MM.1S (cell line): ENCODE measurements at regions not wholly inside any gene's neighbourhood (a gene's known extent, or its start where the extent isn't known, plus 50 kb on each side); places are given as distances from the start of the nearest gene placed in this dataset.

ENCODE experiments used
- DNase-seq: peaks from one replicate; pipeline ENCODE4 v3.0.0-alpha.2; 2015
- H2AFZ ChIP-seq: fragments of 300-600 bp; sonication (generic); 2 replicates; pipeline ENCODE4 v1.6.0; 2016; ENCODE audit warnings: antibody characterized with exemption, low read length
- H3F3A ChIP-seq: fragments of 300-600 bp; sonication (generic); 2 replicates; pipeline ENCODE4 v1.6.1; 2016; ENCODE audit warnings: mild to moderate bottlenecking, antibody characterized with exemption, low read length, moderate library complexity, mixed read lengths; ENCODE audit not compliant: insufficient read depth
- H3K27ac ChIP-seq: fragments of 300-600 bp; sonication (generic); 2 replicates; pipeline ENCODE4 v1.5.1; 2016; ENCODE audit warnings: mild to moderate bottlenecking, low read length
- H3K27me3 ChIP-seq: fragments of 300-600 bp; sonication (generic); replicated peaks from 2 replicates; pipeline ENCODE4 v1.6.0; 2016; ENCODE audit warnings: low read length; ENCODE audit not compliant: insufficient read depth
- H3K36me3 ChIP-seq: fragments of 300-600 bp; sonication (generic); replicated peaks from 2 replicates; pipeline ENCODE4 v1.6.1; 2016; ENCODE audit warnings: mild to moderate bottlenecking, low read length, mixed read lengths; ENCODE audit not compliant: insufficient read depth
- H3K4me1 ChIP-seq: fragments of 300-600 bp; sonication (generic); 2 replicates; pipeline ENCODE4 v1.6.1; 2016; ENCODE audit warnings: low read length, mixed read lengths
- H3K4me2 ChIP-seq: fragments of 300-600 bp; sonication (generic); 2 replicates; pipeline ENCODE4 v1.6.0; 2016; ENCODE audit warnings: low read depth, low read length
- H3K4me3 ChIP-seq: fragments of 300-600 bp; sonication (generic); 2 replicates; pipeline ENCODE4 v1.5.1; 2016; ENCODE audit warnings: low read length, mixed read lengths
- H3K79me2 ChIP-seq: fragments of 300-600 bp; sonication (generic); 2 replicates; pipeline ENCODE4 v1.6.1; 2016; ENCODE audit warnings: mixed run types, low read length, mixed read lengths
- H3K9ac ChIP-seq: fragments of 300-600 bp; sonication (generic); 2 replicates; pipeline ENCODE4 v1.6.1; 2016; ENCODE audit warnings: low read length, mixed read lengths
- H3K9me2 ChIP-seq: fragments of 300-600 bp; sonication (generic); replicated peaks from 2 replicates; pipeline ENCODE4 v1.6.1; 2016; ENCODE audit warnings: mild to moderate bottlenecking, low read length, mixed read lengths; ENCODE audit not compliant: insufficient read depth
- H3K9me3 ChIP-seq: fragments of 300-600 bp; sonication (generic); replicated peaks from 2 replicates; pipeline ENCODE4 v1.6.1; 2016; ENCODE audit warnings: mild to moderate bottlenecking, low read length, mixed read lengths; ENCODE audit not compliant: insufficient read depth
- H4K20me1 ChIP-seq: fragments of 300-600 bp; sonication (generic); 2 replicates; pipeline ENCODE4 v1.6.1; 2016; ENCODE audit warnings: mild to moderate bottlenecking, low read length, moderate library complexity, mixed read lengths; ENCODE audit not compliant: insufficient read depth
- EZH2 ChIP-seq: fragments of 300-600 bp; sonication (generic); optimal IDR thresholded peaks from 2 replicates; pipeline ENCODE3; 2017; ENCODE audit warnings: low read depth, mild to moderate bottlenecking, antibody characterized with exemption, low read length, mixed read lengths
- EZH2phosphoT487 ChIP-seq: fragments of 300-600 bp; sonication (generic); IDR thresholded peaks from 2 replicates; pipeline ENCODE4 v1.6.1; 2018; ENCODE audit warnings: antibody characterized with exemption, low read length
- TF ChIP-seq, protein P1 (sequence below): fragments of 300-600 bp; sonication (generic); IDR thresholded peaks from 2 replicates; pipeline ENCODE4 v1.5.1; 2016; ENCODE audit warnings: antibody characterized with exemption, low read length, mixed read lengths

DNA sequence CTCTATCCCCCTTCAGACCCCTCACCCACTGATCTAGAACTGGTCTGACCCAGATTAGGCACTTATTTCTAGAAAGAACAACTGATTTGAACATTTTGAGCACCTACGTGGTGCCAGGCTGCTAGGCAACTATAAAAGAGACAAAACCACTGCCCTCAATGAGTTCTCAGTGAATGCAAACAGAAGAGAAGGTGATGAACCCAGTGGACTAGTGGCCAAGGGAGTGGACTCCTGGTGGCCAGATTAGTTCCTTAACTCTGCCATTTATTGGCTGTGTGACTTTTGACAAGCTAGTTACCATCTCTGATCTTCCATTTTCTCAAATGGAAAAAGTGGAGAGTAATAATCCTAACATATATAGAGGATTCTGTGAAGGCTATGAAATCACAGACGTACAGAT is 259.1 kb upstream of the SALL1 start:
- no peak for DNase-seq
- Histone ChIP-seq H3K4me1 (no peaks in the 10 kb centered on the region), H3K4me3 (no peak overlapping the region), H4K20me1 (no peaks in the 10 kb centered on the region), H2AFZ (no peak overlapping the region), H3K4me2 (no peak overlapping the region), H3F3A (no peaks in the 10 kb centered on the region), H3K9me3 (no peaks in the 10 kb centered on the region), H3K27ac (no peak overlapping the region), H3K27me3 (no peaks in the 10 kb centered on the region), H3K9ac (no peak overlapping the region), H3K79me2 (no peaks in the 10 kb centered on the region), H3K36me3 (no peaks in the 10 kb centered on the region), H3K9me2 (no peaks in the 10 kb centered on the region)
- TF ChIP-seq EZH2phosphoT487 (no peak), EZH2 (no peak)
- TF ChIP-seq, protein P1, sequence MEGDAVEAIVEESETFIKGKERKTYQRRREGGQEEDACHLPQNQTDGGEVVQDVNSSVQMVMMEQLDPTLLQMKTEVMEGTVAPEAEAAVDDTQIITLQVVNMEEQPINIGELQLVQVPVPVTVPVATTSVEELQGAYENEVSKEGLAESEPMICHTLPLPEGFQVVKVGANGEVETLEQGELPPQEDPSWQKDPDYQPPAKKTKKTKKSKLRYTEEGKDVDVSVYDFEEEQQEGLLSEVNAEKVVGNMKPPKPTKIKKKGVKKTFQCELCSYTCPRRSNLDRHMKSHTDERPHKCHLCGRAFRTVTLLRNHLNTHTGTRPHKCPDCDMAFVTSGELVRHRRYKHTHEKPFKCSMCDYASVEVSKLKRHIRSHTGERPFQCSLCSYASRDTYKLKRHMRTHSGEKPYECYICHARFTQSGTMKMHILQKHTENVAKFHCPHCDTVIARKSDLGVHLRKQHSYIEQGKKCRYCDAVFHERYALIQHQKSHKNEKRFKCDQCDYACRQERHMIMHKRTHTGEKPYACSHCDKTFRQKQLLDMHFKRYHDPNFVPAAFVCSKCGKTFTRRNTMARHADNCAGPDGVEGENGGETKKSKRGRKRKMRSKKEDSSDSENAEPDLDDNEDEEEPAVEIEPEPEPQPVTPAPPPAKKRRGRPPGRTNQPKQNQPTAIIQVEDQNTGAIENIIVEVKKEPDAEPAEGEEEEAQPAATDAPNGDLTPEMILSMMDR: no peak

DNA sequence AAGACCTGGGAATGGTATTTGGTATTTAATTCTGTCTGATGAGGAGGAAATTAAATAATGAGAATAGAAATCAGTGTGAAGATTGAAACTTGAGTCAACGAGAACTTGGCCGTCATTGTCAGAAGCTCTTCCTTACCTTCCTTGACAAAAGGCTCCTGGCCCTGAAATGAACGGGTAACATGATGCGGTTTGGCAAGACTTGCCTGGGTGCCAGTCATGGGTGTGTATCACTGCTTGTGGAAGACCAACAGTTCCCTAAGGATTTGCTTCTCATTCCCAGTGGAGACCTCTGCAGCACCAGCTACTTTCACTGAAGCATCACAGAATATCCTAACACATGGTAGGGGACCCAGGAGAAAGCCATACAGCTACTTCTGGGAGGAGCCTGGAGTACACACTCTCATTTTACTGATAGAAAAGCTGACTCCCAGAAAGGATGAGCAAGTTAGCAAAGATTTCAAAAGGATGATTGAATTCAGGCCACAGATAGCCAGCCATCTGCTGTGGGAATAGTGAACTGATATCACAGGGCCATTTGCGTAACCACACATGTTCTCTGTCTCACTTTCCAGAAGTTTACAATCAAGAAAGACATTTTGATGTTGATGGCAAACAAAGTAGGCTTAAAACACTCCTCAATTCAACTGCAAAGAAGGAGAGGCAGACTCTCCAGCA is 258.1 kb upstream of the SALL1 start:
- Histone ChIP-seq H3K4me3 (no peak overlapping the region), H3K9me2 (no peaks in the 10 kb centered on the region), H3K9me3 (no peaks in the 10 kb centered on the region), H3K4me1 (no peaks in the 10 kb centered on the region), H2AFZ (no peak overlapping the region), H3K27me3 (no peaks in the 10 kb centered on the region), H3F3A (no peaks in the 10 kb centered on the region), H3K9ac (no peak overlapping the region), H3K27ac (no peak overlapping the region), H3K36me3 (no peaks in the 10 kb centered on the region), H3K79me2 (no peaks in the 10 kb centered on the region), H3K4me2 (no peak overlapping the region), H4K20me1 (no peaks in the 10 kb centered on the region)
- no peak for DNase-seq
- TF ChIP-seq EZH2: no peak
- TF ChIP-seq, protein P1: no peak
- no peak for TF ChIP-seq EZH2phosphoT487

DNA sequence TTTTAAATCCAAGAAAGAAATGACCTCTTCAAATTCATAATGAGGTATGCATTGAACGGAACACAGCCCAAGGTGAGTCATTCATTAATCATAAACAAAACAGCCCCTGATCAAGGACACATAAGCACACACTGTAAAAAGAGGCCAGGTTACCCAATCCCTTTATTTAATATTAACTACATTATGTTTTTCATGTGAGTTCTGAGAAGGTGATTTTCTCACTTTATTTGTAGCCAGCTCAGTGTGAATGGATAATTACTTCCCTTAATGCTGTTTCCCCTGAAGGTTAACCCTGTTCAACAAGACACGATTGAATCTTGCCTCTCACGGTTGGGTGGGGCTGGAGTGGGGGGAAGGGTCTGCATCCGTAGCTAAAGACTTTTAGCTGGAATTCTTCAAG is 257.3 kb upstream of the SALL1 start:
- no peaks in the 10 kb centered on the region for H3K9me2 ChIP-seq
- no peaks in the 10 kb centered on the region for H4K20me1 ChIP-seq
- H3K27me3 ChIP-seq: no peaks in the 10 kb centered on the region
- no peak overlapping the region for H3K9ac ChIP-seq
- no peaks in the 10 kb centered on the region for H3K4me1 ChIP-seq
- TF ChIP-seq, protein P1: no peak
- TF ChIP-seq EZH2phosphoT487 (no peak), EZH2 (no peak)
- H3K9me3 ChIP-seq: no peaks in the 10 kb centered on the region
- no peaks in the 10 kb centered on the region for H3K79me2 ChIP-seq
- no peak overlapping the region for H2AFZ ChIP-seq
- H3K4me3 ChIP-seq: no peak overlapping the region
- H3K36me3 ChIP-seq: no peaks in the 10 kb centered on the region
- DNase-seq: no peak
- no peak overlapping the region for H3K4me2 ChIP-seq
- no peak overlapping the region for H3K27ac ChIP-seq
- H3F3A ChIP-seq: no peaks in the 10 kb centered on the region
